ENCODE measurements at regions not wholly inside any gene's neighbourhood (a gene's known extent, or its start where the extent isn't known, plus 50 kb on each side); places are given as distances from the start of the nearest gene placed in this dataset.
"Not testable (repeated sequence)": the region's sequence is repeated elsewhere in the genome, so short reads cannot be mapped to it uniquely, and the experiment has no call there.

GRCh38 chr6:134584847-134585516, 267.1 kb upstream of the SGK1 start:
- no peak overlapping the region for H3K4me3 ChIP-seq
- WGBS: 63% methylated on average over 2 of the region's 2 CpGs
- H3K27ac ChIP-seq (replicated peaks in 1 of 4): no peak overlapping the region
- peaks cover 0 to 10% (median 0%) of the 10 kb centered on the region in 4 donors for H3K4me1 ChIP-seq
- no peaks in the 10 kb centered on the region for H3K36me3 ChIP-seq
- intact Hi-C loops (cut with DNase I): no loop called here
- no peaks in the 10 kb centered on the region for H3K27me3 ChIP-seq
- TF ChIP-seq POLR2AphosphoS5 (IDR thresholded peaks at IDR 0.05) (no peak), EP300 (IDR thresholded peaks at IDR 0.05) (no peak), POLR2A (IDR thresholded peaks at IDR 0.05; ENCODE audit: low read depth) (no peak), CTCF (IDR thresholded peaks at IDR 0.05) (no peak)
- DNase-seq (ENCODE audit: extremely low spot score): no peak
- H3K9me3 ChIP-seq: no peaks in the 10 kb centered on the region

- no peak overlapping the region for H3K27ac ChIP-seq (replicated peaks in 1 of 4)
- no peaks in the 10 kb centered on the region for H3K4me1 ChIP-seq
- no peaks in the 10 kb centered on the region for H3K27me3 ChIP-seq
- no peaks in the 10 kb centered on the region for H3K9me3 ChIP-seq
- intact Hi-C loops (cut with DNase I): no loop called here
- TF ChIP-seq CTCF (IDR thresholded peaks at IDR 0.05) (no peak), POLR2AphosphoS5 (IDR thresholded peaks at IDR 0.05) (no peak), EP300 (IDR thresholded peaks at IDR 0.05) (no peak), POLR2A (IDR thresholded peaks at IDR 0.05; ENCODE audit: low read depth) (no peak)
- no peaks in the 10 kb centered on the region for H3K36me3 ChIP-seq
- DNase-seq (ENCODE audit: extremely low spot score): no peak
- no peak overlapping the region for H3K4me3 ChIP-seq
These were observed 260.1 kb upstream of the SGK1 start for GRCh38 chr6:134577998-134578397.

- no peak for TF ChIP-seq POLR2A (IDR thresholded peaks at IDR 0.05; ENCODE audit: low read depth)
- TF ChIP-seq CTCF (IDR thresholded peaks at IDR 0.05): no peak
- TF ChIP-seq POLR2AphosphoS5 (IDR thresholded peaks at IDR 0.05): no peak
- TF ChIP-seq EP300 (IDR thresholded peaks at IDR 0.05): no peak
- WGBS: 0% methylated on average over 1 of the region's 1 CpG
- no peak for DNase-seq (ENCODE audit: extremely low spot score)
- Histone ChIP-seq H3K36me3 (no peaks in the 10 kb centered on the region), H3K9me3 (no peaks in the 10 kb centered on the region), H3K27me3 (no peaks in the 10 kb centered on the region), H3K4me3 (no peak overlapping the region), H3K27ac (replicated peaks in 1 of 4) (no peak overlapping the region), H3K4me1 (no peaks in the 10 kb centered on the region)
- intact Hi-C loops (cut with DNase I): no loop called here
These were observed 257.3 kb upstream of the SGK1 start for GRCh38 chr6:134575221-134575620.

- Histone ChIP-seq H3K9me3 (no peaks in the 10 kb centered on the region), H3K36me3 (no peaks in the 10 kb centered on the region), H3K4me3 (no peak overlapping the region), H3K27me3 (no peaks in the 10 kb centered on the region), H3K4me1 (no peaks in the 10 kb centered on the region), H3K27ac (replicated peaks in 1 of 4) (no peak overlapping the region)
- no peak for DNase-seq (ENCODE audit: extremely low spot score)
- intact Hi-C loops (cut with DNase I): no loop called here
- 71% methylated on average over 5 of the region's 5 CpGs for WGBS
- TF ChIP-seq CTCF (IDR thresholded peaks at IDR 0.05) (no peak), EP300 (IDR thresholded peaks at IDR 0.05) (no peak), POLR2A (IDR thresholded peaks at IDR 0.05; ENCODE audit: low read depth) (no peak), POLR2AphosphoS5 (IDR thresholded peaks at IDR 0.05) (no peak)
These were observed 256.6 kb upstream of the SGK1 start for GRCh38 chr6:134574491-134574890.

DNA sequence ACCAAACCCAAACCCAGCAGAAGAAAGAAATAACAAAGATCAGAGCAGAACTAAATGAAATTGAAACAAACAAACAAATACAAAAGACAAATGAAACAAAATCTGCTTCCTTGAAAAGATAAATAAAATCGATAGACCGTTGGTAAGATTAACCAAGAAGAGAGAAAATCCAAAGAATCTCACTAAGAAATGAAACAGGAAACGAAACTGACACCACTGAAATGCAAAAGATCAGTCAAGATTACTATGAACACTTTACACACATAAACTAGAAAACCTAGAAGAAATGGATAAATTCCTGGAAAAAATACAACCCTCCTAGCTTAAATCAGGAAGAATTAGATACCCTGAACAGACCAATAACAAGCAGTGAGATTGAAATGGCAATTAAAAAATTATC, 252.1 kb upstream of the SGK1 start:
- 82% methylated on average over 3 of the region's 3 CpGs for WGBS
- intact Hi-C loops (cut with DNase I): not testable (repeated sequence)

More for the DNA sequence above, 252.1 kb upstream of the SGK1 start:
- H3K27me3 ChIP-seq; H3K27ac ChIP-seq (replicated peaks in 1 of 4); H3K9me3 ChIP-seq; DNase-seq (ENCODE audit: extremely low spot score); H3K36me3 ChIP-seq; H3K4me3 ChIP-seq; H3K4me1 ChIP-seq: not testable (repeated sequence)

Measured in esophagus muscularis mucosa (tissue), 4 donors.